HCEC 1CT (cell line): ENCODE measurements at regions not wholly inside any gene's neighbourhood (a gene's known extent, or its start where the extent isn't known, plus 50 kb on each side); places are given as distances from the start of the nearest gene placed in this dataset.
"Not testable (repeated sequence)": the region's sequence is repeated elsewhere in the genome, so short reads cannot be mapped to it uniquely, and the experiment has no call there.

Source experiments
- DNase-seq: peaks from one replicate; pipeline ENCODE4 v3.0.0-alpha.2; 2017

GRCh38 chr21:28877318-28877884 lies 115.3 kb downstream of the LTN1 start:
- DNase-seq = no peak

GRCh38 chr21:28875078-28875477 lies 117.6 kb downstream of the LTN1 start:
- no peak for DNase-seq

GRCh38 chr21:28872218-28872617 lies 120.5 kb downstream of the LTN1 start:
- DNase-seq = no peak

- no peak for DNase-seq
These were observed 121.2 kb downstream of the LTN1 start for GRCh38 chr21:28871388-28872010.

- peak; percentile 48 for DNase-seq
These were observed 125.3 kb downstream of the LTN1 start for GRCh38 chr21:28867401-28867800.

- DNase-seq = no peak
These were observed 127.0 kb downstream of the LTN1 start for GRCh38 chr21:28865488-28866186.

GRCh38 chr21:28858424-28858823 lies 134.3 kb downstream of the LTN1 start:
- DNase-seq = no peak

GRCh38 chr21:28857752-28858151 lies 134.9 kb downstream of the LTN1 start:
- DNase-seq = no peak

- DNase-seq = no peak
These were observed 136.0 kb downstream of the LTN1 start for GRCh38 chr21:28856588-28857250.

GRCh38 chr21:28852706-28853105 lies 140.0 kb downstream of the LTN1 start:
- DNase-seq = no peak

GRCh38 chr21:28851645-28852044 lies 141.0 kb downstream of the LTN1 start:
- no peak for DNase-seq

GRCh38 chr21:28839237-28839636 lies 153.4 kb downstream of the LTN1 start:
- not testable (repeated sequence) for DNase-seq

- not testable (repeated sequence) for DNase-seq
These were observed 155.3 kb downstream of the LTN1 start for GRCh38 chr21:28837426-28837825.

- not testable (repeated sequence) for DNase-seq
These were observed 156.1 kb downstream of the LTN1 start for GRCh38 chr21:28836588-28836987.

GRCh38 chr21:28834335-28835238 lies 158.1 kb downstream of the LTN1 start:
- DNase-seq = no peak

- no peak for DNase-seq
These were observed 159.1 kb downstream of the LTN1 start for GRCh38 chr21:28833609-28834008.

- peak; percentile 14 for DNase-seq
These were observed 159.5 kb downstream of the LTN1 start for GRCh38 chr21:28833182-28833581.

- DNase-seq = no peak
These were observed 160.0 kb downstream of the LTN1 start for GRCh38 chr21:28832715-28833061.

GRCh38 chr21:28832013-28832714 lies 160.5 kb downstream of the LTN1 start:
- peak; percentile 46 for DNase-seq

GRCh38 chr21:28828981-28829380 lies 163.7 kb downstream of the LTN1 start:
- DNase-seq = peak; percentile 59

- no peak for DNase-seq
These were observed 164.7 kb downstream of the LTN1 start for GRCh38 chr21:28828021-28828420.

GRCh38 chr21:28827422-28827821 lies 165.3 kb downstream of the LTN1 start:
- peak; percentile 84 for DNase-seq
